NCI-H1092 (cell line): ENCODE measurements at regions not wholly inside any gene's neighbourhood (a gene's known extent, or its start where the extent isn't known, plus 50 kb on each side); places are given as distances from the start of the nearest gene placed in this dataset.

Experiments used
- DNase-seq: peaks from one replicate; lab custom pipeline; 2025; lab: John Stamatoyannopoulos, UW

DNA sequence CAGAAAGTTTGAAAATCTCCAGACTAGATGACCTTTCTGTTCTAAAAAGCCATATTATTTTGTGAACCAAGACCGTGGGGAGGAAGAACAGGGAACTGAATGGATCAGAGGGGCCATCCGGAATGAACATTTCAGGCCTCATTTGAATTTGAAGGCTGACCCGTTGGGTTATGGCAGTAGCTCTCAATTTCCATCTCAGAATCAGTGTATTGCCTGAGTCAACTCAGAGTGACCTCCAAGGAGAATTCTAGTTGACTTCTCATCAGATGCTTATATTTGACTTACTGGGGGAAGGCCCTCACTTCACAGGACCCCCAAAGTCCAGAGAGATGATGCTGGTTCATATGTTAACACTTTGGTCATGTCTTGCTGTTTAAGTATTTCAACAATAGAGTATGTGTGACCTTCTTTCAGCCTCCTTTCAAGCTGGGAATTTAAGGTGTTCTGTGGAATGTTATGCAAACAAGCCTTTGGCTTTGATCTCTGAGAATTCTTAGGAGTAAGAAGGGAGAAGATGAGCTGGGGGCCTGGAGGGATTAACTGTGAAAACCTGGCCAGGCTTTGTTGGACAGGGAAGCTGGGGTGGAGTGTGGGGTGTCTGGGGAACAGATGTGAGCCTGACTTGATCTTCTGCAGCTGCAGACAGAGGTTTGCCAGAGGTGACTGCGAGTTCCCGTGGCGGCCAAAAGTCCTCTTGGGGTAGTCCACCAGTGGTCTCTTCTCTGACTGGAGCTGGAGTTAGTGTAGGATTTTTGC is 111.2 kb upstream of the RGMA start:
- DNase-seq, result no peak

DNA sequence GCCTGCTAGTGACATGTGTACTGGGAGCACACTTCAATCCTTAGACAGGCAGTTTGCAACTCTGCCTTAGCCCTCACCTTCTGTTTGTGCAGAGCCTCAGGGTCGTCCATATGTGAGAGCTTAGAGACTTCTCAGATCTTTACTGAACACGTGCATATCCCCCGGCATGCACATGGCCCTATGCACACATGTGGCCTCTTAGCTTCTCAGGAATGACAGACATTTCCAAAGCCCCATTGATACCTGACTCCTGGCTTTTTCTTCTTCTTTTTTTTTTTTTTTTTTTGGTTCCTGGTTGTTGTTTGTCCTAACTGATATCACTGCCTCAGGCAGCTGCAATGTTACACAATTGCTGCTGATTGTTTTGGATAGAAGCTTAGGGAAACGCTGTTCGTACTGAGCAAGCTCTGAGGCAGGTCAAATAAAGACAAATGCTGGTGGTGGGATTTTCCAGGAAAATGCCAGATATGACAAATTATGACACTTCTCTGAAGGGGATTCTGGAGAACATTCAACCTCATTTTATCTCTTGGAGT is 107.2 kb upstream of the RGMA start:
- DNase-seq, result no peak

DNA sequence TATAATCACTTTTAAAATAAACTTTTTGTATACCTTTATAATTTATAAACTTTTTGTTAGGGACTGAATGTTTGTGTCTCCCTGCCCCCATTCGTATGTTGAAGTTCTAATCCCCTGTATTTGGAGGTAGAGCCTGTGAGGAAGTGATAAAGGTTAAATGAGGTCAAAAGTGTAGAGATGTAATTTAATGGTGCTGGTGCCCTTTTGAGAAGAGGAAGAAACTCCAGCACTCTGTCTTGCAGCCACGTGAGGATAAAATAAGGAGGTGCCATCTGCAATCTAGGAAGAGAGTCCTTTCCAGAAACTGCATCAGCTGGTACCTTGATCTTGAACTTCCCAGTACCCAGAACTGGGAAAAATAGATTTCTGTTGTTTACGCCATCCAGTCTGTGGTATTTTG is 106.1 kb upstream of the RGMA start:
- DNase-seq, result no peak

DNA sequence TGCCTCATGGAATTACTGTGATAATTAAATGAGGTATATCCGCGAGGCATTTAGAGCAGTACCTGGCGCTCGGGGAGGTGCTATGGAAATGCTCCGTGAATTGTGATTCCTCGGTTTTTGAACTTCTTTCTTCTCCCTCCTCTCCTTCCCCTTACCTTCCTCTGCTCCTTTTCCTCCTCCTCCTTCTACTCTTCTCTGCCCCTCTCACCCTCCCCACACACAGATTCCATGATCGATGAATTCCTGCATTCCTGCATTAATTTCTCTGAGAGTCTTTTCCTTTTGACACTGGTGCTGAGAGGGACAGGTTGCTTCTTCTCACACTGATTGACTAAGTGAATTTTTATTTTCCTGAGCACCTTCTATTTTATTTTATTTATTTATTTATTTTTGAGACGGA is 101.2 kb upstream of the RGMA start:
- DNase-seq, result no peak

DNA sequence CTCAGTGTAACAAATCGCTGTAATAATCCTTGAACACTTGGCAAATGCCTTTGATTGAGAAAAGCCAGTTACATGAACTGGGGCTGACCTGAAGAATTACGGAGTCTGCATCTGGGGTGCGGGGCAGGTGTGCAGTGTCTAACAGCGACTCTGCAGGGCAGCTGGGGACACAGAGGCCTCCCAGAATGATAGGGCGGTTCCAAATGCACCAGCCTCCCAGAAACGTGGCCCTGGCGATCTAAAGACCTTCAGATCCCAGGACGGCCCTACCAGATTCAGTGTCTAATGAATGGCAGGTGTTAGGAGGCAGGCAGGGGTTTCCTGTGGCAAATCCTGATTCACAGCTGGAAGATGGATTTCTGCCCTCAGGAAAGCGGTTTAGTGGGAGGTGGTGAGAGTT is 100.5 kb upstream of the RGMA start:
- no peak for DNase-seq

DNA sequence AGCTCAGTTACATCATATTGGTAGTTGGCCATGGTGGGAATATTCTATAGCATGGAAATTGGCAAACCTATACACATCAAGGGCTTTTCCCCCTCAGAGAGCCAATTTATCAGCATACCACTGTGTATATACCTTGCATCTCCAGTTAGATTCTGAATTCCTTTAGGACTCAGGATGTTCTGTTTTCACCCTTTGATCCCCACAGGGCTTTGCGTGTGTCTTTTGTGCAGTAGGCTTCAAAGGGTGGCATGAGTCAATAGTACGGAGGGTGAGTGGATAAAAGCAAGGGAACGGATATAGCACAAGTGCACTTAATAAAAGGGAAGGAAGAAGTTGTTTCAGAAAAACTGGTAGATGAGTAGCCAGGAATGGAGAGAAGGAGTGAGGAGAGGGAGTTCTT is 99.2 kb upstream of the RGMA start:
- DNase-seq, result no peak

DNA sequence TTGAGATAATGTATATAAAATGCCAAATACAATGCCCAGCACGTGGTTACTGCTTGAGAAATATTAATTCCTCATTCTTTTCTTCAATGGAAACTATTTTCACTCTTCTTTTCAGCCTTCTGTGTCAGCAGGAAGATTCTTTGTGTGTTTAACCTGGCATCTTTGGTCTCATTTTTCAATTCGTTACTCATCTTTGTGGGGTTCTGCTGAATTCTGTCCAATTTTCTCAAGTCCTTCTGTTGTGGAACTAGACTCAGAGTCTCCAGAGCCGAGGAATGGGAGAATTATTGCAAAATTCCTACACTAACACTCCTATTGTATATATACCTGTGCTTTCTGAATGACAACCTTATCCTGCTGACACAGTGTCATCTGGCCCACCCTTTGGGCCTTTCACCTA is 96.8 kb upstream of the RGMA start:
- no peak for DNase-seq

DNA sequence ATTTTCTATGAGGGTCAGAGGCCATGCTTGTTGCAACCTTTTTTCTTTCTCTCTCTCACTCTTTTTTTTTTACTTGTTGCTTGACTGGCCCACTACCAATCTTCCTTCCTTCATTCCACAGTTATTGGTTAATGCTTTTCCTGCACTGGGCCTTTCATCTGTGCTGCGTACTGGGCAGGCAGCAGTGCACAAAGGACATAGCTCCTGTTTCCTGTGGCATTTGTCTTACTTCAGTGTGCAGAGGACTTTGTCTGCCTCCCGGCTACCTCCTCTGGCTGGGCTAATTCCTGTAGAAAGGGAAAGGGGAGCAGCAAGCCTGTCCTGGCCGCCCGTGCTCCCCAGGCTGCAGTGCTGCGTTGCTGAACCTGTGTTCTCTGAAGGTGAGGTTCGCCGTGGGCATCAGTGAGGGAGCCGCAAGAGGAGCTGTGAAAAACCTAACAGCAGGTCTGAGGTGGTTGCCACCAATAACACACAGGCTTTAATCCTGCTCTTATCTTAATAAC is 93.7 kb upstream of the RGMA start:
- no peak for DNase-seq

DNA sequence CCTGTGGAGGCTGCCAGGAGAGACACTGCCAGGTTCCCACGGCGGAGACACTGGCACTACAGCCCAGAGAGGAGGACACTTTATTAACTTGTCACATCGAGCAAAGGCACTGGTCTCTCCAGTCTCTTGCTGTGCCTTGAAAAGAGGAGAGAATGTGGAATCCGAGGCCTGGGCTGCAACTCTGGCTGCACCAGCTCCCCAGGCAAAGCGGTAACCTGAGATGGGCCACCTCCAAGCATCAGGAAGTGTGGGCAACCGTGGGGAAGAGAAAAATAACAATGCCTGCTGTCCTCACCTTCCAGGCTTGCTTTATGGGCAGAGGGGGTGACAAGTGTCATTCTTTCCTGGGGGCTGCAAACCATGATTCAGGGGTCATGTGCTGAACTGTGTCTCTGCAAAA is 91.6 kb upstream of the RGMA start:
- no peak for DNase-seq

DNA sequence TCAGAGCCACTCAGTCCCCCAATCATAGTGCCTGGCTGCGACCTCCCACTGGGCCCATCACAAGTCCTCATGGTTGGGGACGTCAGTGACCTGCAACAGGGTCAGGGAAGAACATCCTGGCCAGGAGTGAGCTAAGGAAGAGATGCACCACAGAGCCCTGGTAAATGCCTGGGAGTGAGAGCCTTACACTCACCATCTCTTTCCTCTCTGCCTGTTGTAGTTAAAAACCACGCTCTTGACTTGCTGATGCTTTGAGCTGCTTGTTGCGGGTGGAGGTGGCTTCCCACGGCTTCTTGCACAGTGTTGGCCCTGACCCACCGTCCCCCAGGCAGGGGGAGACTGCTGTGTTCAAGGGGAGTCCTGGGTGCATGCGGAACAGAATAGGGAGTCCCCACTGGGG is 91.1 kb upstream of the RGMA start:
- no peak for DNase-seq

DNA sequence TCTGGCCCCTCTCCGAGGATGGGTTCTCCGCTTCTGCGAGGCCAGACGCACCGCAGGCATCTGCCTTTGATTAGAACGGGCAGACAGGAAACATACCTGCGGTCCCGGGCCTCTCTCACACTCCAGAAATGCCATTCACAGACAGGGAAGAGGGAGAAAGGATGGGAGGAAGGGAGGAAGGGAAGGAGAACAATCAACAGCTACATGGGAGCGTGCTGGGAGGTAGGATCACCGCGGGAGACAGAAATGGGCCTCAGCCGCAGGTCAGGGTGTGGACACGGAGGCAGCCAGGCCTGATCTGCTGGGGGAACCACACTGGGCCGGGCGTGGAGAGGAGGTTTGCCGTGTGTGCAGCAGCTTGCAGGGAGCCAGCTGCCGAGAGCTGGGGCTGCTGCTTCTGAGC is 90.7 kb upstream of the RGMA start:
- no peak for DNase-seq

DNA sequence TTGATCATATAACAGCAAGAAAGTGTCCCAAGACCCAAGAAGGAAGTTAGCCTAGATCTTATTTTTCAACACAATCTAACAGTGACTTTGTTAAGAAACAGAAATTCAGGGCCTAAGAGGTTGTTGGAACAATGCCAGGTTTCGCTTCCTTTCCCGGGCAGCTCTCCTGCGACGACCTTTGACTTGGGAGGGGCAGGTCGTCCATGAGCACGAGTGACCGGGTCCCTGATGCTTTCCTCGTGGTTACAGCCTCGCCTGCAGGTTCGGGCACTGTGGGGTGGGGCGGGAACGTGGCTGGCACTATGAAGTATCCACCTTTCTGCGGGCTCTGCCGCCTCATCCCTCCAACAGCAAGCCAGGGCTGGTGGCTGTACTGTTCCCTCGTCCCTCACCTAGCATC is 90.1 kb upstream of the RGMA start:
- DNase-seq, result no peak

DNA sequence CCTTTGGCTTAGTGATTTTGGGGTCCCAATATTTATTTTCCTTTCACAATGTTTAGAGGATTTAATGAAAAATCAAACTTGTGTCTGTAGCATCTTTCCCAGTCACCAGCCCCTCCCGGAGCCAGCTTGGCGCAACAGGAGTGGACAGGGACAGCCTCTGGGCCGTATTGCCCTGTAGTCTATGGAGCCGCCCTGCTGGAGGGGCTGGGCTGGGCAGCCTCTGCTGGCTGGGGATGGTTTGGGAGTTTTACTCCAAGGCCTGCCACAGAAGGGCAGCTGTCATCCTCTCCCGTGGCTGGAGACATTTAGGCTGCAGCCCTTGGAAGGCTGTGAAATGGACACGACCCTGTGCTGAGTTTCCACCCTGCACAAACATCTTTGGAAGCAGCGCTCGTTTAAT is 89.4 kb upstream of the RGMA start:
- DNase-seq, result no peak

DNA sequence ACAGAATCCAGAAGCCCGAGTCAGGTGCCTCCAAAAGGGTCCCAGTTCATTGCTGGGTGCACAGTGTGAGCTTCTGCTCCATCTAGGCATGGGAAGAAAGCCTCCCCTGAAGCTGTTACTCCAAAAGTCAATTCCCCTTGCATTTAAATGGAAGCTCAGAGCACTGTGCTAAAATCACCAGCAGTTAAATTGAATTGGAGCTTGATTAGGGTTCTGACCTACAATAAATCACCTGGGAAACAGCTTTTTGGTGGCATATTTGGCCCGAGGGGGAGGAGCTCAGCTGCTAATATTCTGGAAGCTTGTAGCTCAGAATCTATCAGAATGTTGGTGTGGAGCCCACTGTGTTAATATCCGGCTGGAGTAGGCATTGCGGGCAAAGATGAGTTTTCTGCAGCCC is 87.1 kb upstream of the RGMA start:
- no peak for DNase-seq

DNA sequence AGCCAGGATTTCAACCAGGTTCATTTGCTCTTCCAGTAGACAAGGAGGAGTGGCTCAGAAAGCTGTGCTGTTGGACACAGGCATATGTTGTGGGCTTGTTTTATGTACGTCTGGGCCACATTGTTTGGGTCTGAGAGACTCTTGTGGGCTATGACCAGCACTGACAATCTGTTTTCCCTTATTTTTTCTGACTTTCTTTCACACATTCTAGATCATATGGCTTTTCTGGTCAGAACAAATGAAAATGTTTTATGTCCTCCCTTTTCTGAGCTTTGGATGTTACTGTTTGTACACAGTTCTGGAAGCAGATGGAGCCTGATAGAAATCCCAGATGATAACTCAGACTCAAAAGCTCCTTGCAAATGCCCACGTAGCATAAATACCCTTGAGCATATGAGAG is 85.8 kb upstream of the RGMA start:
- DNase-seq, result no peak

DNA sequence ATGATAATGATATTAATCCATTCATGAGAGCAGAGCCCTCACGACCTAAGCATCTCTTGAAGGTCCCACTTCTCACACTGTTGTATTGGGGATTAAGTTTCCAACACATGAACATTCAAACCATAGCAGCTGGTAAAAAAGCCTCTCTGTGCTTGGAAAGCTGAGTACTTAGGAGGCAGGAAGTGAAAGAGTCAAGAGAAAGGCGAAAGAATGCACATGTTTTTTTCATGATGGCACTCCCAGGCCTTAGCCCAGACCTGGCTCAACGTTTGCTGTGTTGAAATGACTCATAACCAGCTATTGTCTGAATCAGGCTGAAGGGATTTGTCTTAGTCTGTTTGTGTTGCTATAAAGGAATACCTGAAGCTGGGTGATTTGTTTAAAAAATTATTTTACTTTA is 84.4 kb upstream of the RGMA start:
- DNase-seq, result no peak

DNA sequence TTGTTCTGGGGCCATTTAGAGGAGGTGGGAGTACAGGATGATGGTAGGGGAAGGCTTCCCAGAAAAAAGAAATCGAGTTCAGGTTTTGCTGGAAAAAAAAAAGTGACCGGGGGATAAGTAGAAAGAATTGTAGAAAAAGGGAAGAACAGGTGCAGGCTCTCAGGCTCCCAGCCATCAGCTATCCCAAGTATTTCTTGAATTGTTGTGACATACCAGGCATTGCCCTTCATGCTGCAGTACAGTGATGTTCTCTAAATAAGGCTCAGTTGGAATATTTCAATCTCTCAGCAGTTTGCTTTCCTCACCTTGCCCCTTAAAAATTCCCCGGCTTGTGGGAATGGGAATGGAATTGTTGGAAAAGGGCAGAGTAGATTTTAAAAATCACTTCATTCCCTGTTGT is 82.5 kb upstream of the RGMA start:
- no peak for DNase-seq

DNA sequence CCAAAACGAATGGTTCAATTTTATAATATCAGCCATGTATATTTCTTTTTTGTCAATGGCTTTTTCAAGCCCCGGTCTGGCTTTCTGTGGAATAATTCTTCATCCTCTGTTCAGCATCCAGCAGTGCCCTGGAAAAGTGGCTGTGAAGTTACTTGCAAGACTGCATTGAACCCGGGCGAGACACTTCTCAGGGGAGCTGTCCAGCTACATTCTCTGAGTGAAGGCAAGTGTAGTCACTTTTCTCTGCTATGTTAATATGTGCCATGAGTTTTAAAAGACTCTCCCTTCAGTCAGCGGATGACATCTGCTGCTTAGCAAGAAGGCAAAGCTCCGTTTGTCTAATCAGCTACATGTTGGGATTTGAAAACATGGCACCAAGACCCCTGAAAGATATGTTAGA is 81.3 kb upstream of the RGMA start:
- no peak for DNase-seq

DNA sequence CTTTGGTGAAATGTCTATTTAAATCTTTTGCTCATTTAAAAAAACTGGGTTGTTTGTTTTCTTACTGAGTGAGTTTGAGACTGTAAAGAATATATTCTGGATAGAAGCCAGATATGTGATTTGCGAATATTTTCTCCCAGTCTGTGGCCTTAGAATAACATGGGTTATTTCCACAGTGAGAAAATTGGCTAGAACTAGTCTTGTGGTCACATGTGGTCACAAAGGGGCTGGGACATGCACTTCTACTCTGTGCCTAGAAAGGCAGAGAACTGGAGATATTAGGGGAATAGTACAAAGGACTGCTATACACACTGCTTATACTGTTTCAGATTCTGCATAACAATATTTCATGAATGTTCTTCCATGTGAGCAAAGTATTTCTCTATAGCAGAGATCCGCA is 79.9 kb upstream of the RGMA start:
- DNase-seq, result no peak

DNA sequence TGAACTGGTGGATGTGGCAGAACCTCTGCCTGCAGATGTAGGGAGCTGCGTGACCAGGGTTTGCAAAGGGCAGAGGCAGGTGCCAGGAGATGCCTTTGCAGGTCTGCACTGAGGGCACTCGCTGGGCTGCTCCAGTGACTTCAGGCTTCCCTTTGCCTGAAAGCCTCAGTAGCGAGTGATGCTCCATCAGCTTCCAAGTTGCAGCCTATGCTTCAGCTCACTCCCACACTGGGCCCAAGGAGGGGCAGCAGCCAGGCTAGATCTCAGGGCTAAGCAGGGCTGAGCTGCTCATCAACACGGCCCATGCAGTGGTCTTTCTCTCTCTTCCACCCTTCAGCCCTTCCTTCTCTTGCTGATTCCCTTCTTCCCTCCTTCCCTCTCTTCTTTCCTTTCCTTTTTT is 78.3 kb upstream of the RGMA start:
- no peak for DNase-seq

DNA sequence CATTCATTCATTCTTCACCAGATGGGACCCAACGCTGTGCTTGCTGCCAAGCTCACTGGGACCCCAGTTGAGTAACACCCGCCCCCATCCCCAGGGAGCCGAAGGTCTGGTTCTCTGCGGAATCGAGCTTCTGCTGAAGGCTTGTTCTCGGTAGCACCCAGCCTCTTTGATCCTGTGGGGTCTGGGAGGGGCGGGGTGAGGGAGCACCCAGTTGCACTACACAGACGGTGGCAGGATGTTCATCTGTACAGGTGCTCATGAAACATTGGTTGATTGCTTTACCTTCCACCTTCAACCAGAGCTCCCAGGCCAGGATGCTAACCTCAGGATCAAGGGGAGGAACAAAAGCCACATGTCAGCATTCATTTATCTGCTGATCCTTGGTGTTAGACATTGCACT is 77.7 kb upstream of the RGMA start:
- DNase-seq, result no peak

DNA sequence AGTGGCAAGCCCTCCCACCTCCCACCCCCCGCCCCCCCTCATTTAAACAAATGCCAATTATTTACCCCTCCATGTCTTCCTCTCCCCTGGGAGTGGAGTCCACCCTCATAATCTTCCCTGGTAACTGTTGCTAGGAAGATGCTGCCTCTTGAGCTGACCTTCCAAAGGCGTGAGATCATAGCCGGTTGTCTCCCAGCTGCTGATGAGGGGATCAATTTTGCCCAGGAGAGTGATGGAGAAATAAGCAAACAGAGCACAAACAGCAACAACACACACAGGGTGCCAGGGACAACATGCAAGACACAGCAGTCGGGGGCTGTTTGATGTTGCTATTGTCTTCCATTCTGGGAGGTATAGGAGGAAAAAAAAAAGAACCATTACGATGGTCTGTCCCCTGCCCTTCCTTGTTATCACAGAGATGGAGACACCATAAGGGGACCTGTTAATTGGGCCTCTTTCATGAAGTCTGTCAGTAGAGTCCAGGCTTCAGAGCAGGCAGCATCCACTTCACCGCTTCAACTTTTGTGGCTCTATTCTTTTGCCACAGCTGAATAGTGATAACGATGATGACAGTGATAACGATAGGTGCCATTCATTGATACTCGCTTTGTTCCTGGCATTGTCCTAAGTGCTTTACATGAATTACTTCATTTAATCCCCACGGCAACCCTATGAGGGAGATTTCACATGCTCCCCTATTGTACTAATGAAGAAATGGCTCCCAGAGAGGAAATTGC is 76.9 kb upstream of the RGMA start:
- DNase-seq, result no peak

DNA sequence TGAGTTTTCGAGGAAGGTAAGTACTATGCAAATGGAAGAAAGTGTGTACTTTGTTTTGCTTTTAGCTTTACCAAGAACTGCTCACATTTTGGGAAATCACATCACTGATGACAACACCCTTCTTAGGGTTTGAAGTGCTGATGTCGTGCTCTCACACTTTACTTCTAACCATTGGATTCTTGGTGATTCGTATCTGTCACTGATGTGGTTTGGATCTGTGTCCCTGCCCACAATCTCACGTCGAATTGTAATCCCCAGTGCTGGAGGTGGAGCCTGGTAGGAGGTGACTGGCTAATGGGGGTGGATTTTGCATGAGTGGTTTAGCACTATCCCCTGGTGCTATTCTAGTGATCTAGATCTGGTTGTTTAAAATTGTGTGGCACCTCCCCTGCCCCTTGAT is 75.4 kb upstream of the RGMA start:
- no peak for DNase-seq

DNA sequence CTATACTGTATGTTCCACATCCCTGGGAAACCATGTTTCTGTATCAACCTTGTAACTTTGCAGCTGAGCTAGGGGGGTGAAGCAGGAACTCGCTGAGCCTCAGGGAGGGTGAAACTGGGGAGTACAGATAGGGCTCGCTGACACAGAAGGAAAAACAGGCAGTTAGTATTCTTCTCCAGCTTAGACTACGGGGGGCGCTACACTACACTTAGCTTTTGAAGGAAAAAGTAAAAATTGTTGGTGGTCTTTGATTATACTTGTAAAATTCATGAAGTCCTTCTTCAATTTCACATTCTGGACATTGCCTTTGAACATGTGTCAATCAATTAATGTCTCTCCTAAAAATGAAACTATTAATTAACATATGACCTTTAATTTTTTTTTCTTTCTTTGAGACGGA is 73.5 kb upstream of the RGMA start:
- no peak for DNase-seq
